ENCODE measurements at regions not wholly inside any gene's neighbourhood (a gene's known extent, or its start where the extent isn't known, plus 50 kb on each side); places are given as distances from the start of the nearest gene placed in this dataset.

- TF ChIP-seq CTCF (conservative IDR thresholded peaks at IDR 0.05; ENCODE audit: low read length), result no peak
- TF ChIP-seq EZH2phosphoT487 (IDR thresholded peaks at IDR 0.05; ENCODE audit: borderline replicate concordance), result no peak
Observed at GRCh38 chr7:54080971-54081370, 461.2 kb upstream of the VSTM2A start.

All from Loucy (cell line).